HG03378 (cell line): ENCODE measurements at regions not wholly inside any gene's neighbourhood (a gene's known extent, or its start where the extent isn't known, plus 50 kb on each side); places are given as distances from the start of the nearest gene placed in this dataset.

Experiments used
- ATAC-seq: cut with Tn5 transposase; IDR thresholded peaks from one replicate; pipeline ENCODE4 v1.9.1; 2021; ENCODE audit warnings: mild to moderate bottlenecking, moderate library complexity; ENCODE audit not compliant: unreplicated experiment

GRCh38 chr9:38287420-38287985, 105.0 kb upstream of the ALDH1B1 start:
- ATAC-seq: no peak

GRCh38 chr9:38286766-38287165, 105.7 kb upstream of the ALDH1B1 start:
- ATAC-seq: no peak

- no peak for ATAC-seq
Measured at GRCh38 chr9:38286357-38286756, 106.1 kb upstream of the ALDH1B1 start.

GRCh38 chr9:38285236-38285635, 107.3 kb upstream of the ALDH1B1 start:
- no peak for ATAC-seq

- ATAC-seq: no peak
Measured at GRCh38 chr9:38284588-38285051, 107.9 kb upstream of the ALDH1B1 start.

GRCh38 chr9:38284039-38284575, 108.4 kb upstream of the ALDH1B1 start:
- ATAC-seq: no peak

GRCh38 chr9:38282756-38283155, 109.7 kb upstream of the ALDH1B1 start:
- ATAC-seq: no peak

GRCh38 chr9:38281917-38282316, 110.6 kb upstream of the ALDH1B1 start:
- ATAC-seq: no peak

GRCh38 chr9:38281196-38281595, 111.3 kb upstream of the ALDH1B1 start:
- no peak for ATAC-seq

GRCh38 chr9:38280251-38280800, 112.2 kb upstream of the ALDH1B1 start:
- ATAC-seq: no peak

- no peak for ATAC-seq
Measured at GRCh38 chr9:38278931-38279679, 113.4 kb upstream of the ALDH1B1 start.

GRCh38 chr9:38278457-38278856, 114.0 kb upstream of the ALDH1B1 start:
- no peak for ATAC-seq

- ATAC-seq: no peak
Measured at GRCh38 chr9:38277601-38278200, 114.8 kb upstream of the ALDH1B1 start.

- no peak for ATAC-seq
Measured at GRCh38 chr9:38276771-38277439, 115.6 kb upstream of the ALDH1B1 start.

GRCh38 chr9:38274800-38275199, 117.7 kb upstream of the ALDH1B1 start:
- ATAC-seq: no peak

GRCh38 chr9:38272710-38273109, 119.8 kb upstream of the ALDH1B1 start:
- ATAC-seq: no peak

- no peak for ATAC-seq
Measured at GRCh38 chr9:38271666-38272241, 120.7 kb upstream of the ALDH1B1 start.

- no peak for ATAC-seq
Measured at GRCh38 chr9:38269775-38270174, 122.7 kb upstream of the ALDH1B1 start.

GRCh38 chr9:38263532-38263931, 129.0 kb upstream of the ALDH1B1 start:
- no peak for ATAC-seq

GRCh38 chr9:38259519-38260218, 132.8 kb upstream of the ALDH1B1 start:
- ATAC-seq: no peak
